ENCODE measurements at regions not wholly inside any gene's neighbourhood (a gene's known extent, or its start where the extent isn't known, plus 50 kb on each side); places are given as distances from the start of the nearest gene placed in this dataset.

DNA sequence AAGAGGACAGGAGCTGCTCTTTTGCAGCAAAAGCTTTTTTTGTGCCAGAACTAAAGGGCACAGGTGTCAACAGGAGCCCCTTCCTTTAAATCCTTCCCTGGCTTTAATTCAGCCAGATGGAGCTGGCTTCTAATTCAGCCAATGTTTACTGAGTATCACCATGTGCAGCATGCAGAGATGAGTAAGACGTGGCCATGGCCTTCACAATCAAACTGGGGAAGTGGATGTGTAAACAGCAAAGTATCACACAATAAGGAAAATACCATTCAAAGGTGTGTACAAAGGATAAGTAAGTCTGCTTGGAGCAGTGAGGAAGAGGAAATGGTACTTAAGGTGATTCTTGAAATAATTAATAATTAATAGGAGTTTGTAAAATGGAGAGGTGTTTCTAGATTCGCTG is 243.4 kb downstream of the NXPE2 start:
- TF ChIP-seq ZBED1 (IDR thresholded peaks at IDR 0.05; ENCODE audit: borderline replicate concordance) (no peak), POLR2AphosphoS2 (IDR thresholded peaks at IDR 0.05; ENCODE audit: low read depth, low read length) (no peak), JUNB (IDR thresholded peaks at IDR 0.05) (no peak)

All from GM12878 (cell line).